ENCODE measurements at regions not wholly inside any gene's neighbourhood (a gene's known extent, or its start where the extent isn't known, plus 50 kb on each side); places are given as distances from the start of the nearest gene placed in this dataset.

DNA sequence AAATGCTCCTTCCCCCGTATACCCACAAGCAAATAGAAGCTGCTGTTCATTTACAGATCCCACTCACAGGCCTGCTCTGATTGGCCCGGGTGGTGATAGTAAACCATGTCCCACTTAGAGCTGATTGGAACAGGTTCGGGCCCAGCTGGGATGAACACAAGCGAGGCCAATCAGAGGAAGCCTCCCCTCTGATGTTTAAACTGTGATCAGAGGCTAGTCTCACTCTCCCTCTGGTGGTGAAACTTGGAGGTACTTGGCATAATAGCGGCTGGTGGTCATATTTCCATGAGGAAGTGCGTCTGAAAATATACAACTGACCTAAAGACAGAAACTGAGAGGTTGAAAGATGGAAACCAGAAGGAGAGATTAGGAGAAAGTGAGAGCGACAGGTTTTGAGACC is 51.5 kb upstream of the TRPC3 start:
- FAIRE-seq = peak; percentile 86
- TF ChIP-seq, protein P1, sequence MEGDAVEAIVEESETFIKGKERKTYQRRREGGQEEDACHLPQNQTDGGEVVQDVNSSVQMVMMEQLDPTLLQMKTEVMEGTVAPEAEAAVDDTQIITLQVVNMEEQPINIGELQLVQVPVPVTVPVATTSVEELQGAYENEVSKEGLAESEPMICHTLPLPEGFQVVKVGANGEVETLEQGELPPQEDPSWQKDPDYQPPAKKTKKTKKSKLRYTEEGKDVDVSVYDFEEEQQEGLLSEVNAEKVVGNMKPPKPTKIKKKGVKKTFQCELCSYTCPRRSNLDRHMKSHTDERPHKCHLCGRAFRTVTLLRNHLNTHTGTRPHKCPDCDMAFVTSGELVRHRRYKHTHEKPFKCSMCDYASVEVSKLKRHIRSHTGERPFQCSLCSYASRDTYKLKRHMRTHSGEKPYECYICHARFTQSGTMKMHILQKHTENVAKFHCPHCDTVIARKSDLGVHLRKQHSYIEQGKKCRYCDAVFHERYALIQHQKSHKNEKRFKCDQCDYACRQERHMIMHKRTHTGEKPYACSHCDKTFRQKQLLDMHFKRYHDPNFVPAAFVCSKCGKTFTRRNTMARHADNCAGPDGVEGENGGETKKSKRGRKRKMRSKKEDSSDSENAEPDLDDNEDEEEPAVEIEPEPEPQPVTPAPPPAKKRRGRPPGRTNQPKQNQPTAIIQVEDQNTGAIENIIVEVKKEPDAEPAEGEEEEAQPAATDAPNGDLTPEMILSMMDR (IDR thresholded peaks at IDR 0.05; ENCODE audit: control extremely low read depth in 1 of 3, insufficient read depth in 1 of 3, low read depth in 1 of 3, low read length in 3 of 3) = peak; percentile 23 to 74 (median 59)
- TF ChIP-seq BACH1 (IDR thresholded peaks at IDR 0.05; ENCODE audit: low read length) = no peak
- TF ChIP-seq CBX8 (IDR thresholded peaks at IDR 0.05; ENCODE audit: borderline replicate concordance, low read depth, low read length) = no peak
- no peak for TF ChIP-seq SIX5 (IDR thresholded peaks at IDR 0.05; ENCODE audit: low read depth, low read length)
- no peak for TF ChIP-seq SUZ12 (IDR thresholded peaks at IDR 0.05; ENCODE audit: low read length)
- TF ChIP-seq TBP (IDR thresholded peaks at IDR 0.05; ENCODE audit: low read depth, low read length) = no peak
- no peak for TF ChIP-seq SAP30 (IDR thresholded peaks at IDR 0.05; ENCODE audit: insufficient read depth, insufficient replicate concordance, low read length)
- TF ChIP-seq SIRT6 (IDR thresholded peaks at IDR 0.05; ENCODE audit: low read length) = no peak
- no peak for TF ChIP-seq POLR2AphosphoS5 (IDR thresholded peaks at IDR 0.05; ENCODE audit: low read depth, low read length)
- TF ChIP-seq PHF8 (conservative IDR thresholded peaks at IDR 0.05; ENCODE audit: low read depth, low read length) = no peak
- TF ChIP-seq CHD1 (IDR thresholded peaks at IDR 0.05; ENCODE audit: low read depth, low read length) = no peak
- TF ChIP-seq CTBP2 (IDR thresholded peaks at IDR 0.05; ENCODE audit: borderline replicate concordance, insufficient read depth, insufficient read length, low read length) = no peak
- TF ChIP-seq BCL11A (IDR thresholded peaks at IDR 0.05; ENCODE audit: low read depth in 2 of 2, low read length in 2 of 2) = no peak

More for the DNA sequence above, 51.5 kb upstream of the TRPC3 start:
- no peaks in the 10 kb centered on the region for H3K4me1 ChIP-seq (replicated peaks in 1 of 4; ENCODE audit: control insufficient read depth in 3 of 4, insufficient read depth in 4 of 4, low read length in 3 of 4)
- H3K4me3 ChIP-seq (ENCODE audit: extremely low read depth in 1 of 4, insufficient read depth in 2 of 4, low read depth in 3 of 4, low read length in 4 of 4) = no peak overlapping the region
- no peak overlapping the region for H3K56ac ChIP-seq (replicated peaks; ENCODE audit: insufficient read length, low read depth, low read length)
- no peaks in the 10 kb centered on the region for H3K36me3 ChIP-seq (ENCODE audit: control insufficient read depth in 2 of 4, insufficient read depth in 4 of 4, low read length in 3 of 4)
- no peak overlapping the region for H3K18ac ChIP-seq (ENCODE audit: extremely low read depth, low read length)
- H3K79me1 ChIP-seq (ENCODE audit: low read depth, low read length) = no peaks in the 10 kb centered on the region
- no peak overlapping the region for H2BK20ac ChIP-seq (ENCODE audit: low read length)
- no peak overlapping the region for H2BK15ac ChIP-seq (ENCODE audit: low read length)
- H3K79me2 ChIP-seq (ENCODE audit: control insufficient read depth in 1 of 2, insufficient read depth in 2 of 2, low read length in 2 of 2) = no peaks in the 10 kb centered on the region
- H4K91ac ChIP-seq (replicated peaks; ENCODE audit: insufficient read length, low read length) = no peak overlapping the region
- no peaks in the 10 kb centered on the region for H3K9me3 ChIP-seq (ENCODE audit: insufficient read depth in 2 of 2, low read depth in 1 of 2, low read length in 1 of 2)
- no peak overlapping the region for H4K8ac ChIP-seq (ENCODE audit: extremely low read depth, insufficient read depth, low read length)
- no peak overlapping the region for H3K4ac ChIP-seq (replicated peaks; ENCODE audit: insufficient read length, low read depth, low read length)
- H3K14ac ChIP-seq (ENCODE audit: insufficient read length) = no peak overlapping the region
- no peak overlapping the region for H2BK5ac ChIP-seq (ENCODE audit: low read depth, low read length)
- no peak overlapping the region for H3K4me2 ChIP-seq (ENCODE audit: insufficient read depth in 1 of 2, low read depth in 2 of 2, low read length in 2 of 2)
- H4K20me1 ChIP-seq (replicated peaks in 1 of 2; ENCODE audit: control insufficient read depth in 1 of 2, insufficient read depth in 2 of 2, low read length in 2 of 2) = no peaks in the 10 kb centered on the region
- no peak overlapping the region for H2AFZ ChIP-seq (ENCODE audit: low read length)
- H2AK5ac ChIP-seq (ENCODE audit: low read depth, low read length) = no peak overlapping the region
- H3K9ac ChIP-seq (replicated peaks in 1 of 4; ENCODE audit: extremely low read depth in 1 of 4, low read depth in 3 of 4, low read length in 3 of 4) = no peak overlapping the region
- 87% methylated on average over 7 of the region's 7 CpGs; no CpG with 5 or more reads in 1 of the 2 experiments for WGBS, 2 experiments (ENCODE audit: extremely low coverage in 1 of 2, insufficient coverage in 1 of 2, insufficient read length in 1 of 2, insufficient replicate concordance in 2 of 2, low coverage in 1 of 2, low lambda C conversion rate in 2 of 2, missing lambda C conversion rate in 1 of 2)
- H3K27ac ChIP-seq (ENCODE audit: low read depth, low read length) = no peak overlapping the region
- peak; percentile 33 to 67 for DNase-seq (ENCODE audit: low read depth in 1 of 2, low spot score in 2 of 2)
- H3K23me2 ChIP-seq (ENCODE audit: low read depth, low read length) = no peaks in the 10 kb centered on the region
- no peak overlapping the region for H4K5ac ChIP-seq (ENCODE audit: insufficient read length, low read depth, low read length)
- no peak overlapping the region for H2BK120ac ChIP-seq (replicated peaks; ENCODE audit: low read depth, low read length)
- CTCF ChIA-PET (ENCODE audit: partially characterized antibody) = interaction anchor here (0.7 to 2.5 kb wide), 11 partner anchors 9 to 361 kb away, joined by 3 to 19 read pairs (median 5); no protein-coding TSS in a partner anchor
- H3K27me3 ChIP-seq (replicated peaks in 1 of 4; ENCODE audit: control insufficient read depth in 3 of 4, extremely low read depth in 1 of 4, insufficient read depth in 3 of 4, low read length in 3 of 4) = no peaks in the 10 kb centered on the region
- no peak overlapping the region for H3K23ac ChIP-seq (ENCODE audit: insufficient read length)
- POLR2A ChIA-PET (ENCODE audit: partially characterized antibody) = no interaction called here
- no peak overlapping the region for H2BK12ac ChIP-seq (ENCODE audit: low read depth, low read length)

All from H1 (cell line).